Activated CD8-positive, alpha-beta memory T cell treated with anti-CD3 and anti-CD28 coated beads, Interleukin-2, amount 50 U/mL, for 1 hour (primary cell): ENCODE measurements at regions not wholly inside any gene's neighbourhood (a gene's known extent, or its start where the extent isn't known, plus 50 kb on each side); places are given as distances from the start of the nearest gene placed in this dataset.
"Not testable (repeated sequence)": the region's sequence is repeated elsewhere in the genome, so short reads cannot be mapped to it uniquely, and the experiment has no call there.

ENCODE experiments used
- DNase-seq: peaks from one replicate; pipeline ENCODE4 v3.0.0-alpha.2; 2020; ENCODE audit errors: extremely low read depth

DNA sequence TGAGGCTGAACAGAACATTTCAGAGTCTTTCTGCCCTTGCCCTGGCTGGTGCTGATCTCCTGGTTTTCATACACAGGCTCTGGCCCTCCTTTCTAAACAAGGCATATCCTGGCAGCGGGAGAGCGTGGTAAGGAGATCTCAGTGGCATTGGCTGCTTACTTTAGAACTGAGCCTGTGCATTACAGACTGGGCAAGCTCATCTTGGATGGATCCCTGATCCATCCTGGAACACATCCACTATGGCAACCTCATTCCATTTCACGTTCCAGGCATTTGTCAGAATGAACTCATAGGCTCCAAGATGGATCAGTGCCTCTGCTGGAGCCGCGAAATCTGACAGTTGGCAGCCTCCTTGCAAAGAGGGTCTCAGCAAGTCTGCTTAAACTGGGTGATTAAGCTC, 224.5 kb upstream of the PELI2 start:
- DNase-seq = no peak

DNA sequence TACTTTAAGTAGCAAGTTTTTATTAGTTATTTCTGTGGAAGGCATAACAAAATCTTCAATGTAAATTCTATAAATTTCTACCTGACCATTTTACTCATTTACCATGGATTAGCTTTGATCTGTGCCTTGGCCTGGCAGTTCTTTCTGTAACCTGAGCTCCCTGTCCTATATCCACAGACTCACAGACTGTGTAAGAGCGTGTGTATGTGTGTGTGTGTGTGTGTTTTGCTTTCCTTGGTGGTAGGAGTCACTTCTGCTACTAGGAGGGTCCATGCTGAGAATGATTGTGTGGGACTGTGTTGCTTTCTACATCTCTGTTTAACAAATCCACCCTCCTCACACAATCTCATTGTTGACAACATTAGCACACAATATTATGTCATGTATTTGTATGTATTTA, 221.2 kb upstream of the PELI2 start:
- DNase-seq = no peak

DNA sequence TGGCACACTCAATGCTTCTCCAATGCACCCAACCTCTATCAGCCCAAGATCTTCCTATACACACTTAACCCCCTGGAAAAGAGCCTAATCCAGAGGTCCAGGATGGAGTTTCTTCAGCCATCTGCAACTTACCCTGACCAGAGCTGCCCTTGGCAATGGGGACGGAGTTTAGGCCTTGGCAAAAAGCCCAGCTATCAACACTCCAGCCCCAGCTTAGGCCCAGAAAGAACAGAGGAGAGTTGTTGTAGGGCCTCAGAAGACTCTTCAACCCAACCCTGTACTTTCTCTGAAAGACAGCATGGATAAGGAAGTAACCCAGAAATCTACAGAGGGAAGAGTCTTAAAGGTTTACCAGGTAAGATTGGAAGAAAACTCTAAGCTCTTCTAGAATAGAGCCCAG, 219.3 kb upstream of the PELI2 start:
- DNase-seq = no peak

DNA sequence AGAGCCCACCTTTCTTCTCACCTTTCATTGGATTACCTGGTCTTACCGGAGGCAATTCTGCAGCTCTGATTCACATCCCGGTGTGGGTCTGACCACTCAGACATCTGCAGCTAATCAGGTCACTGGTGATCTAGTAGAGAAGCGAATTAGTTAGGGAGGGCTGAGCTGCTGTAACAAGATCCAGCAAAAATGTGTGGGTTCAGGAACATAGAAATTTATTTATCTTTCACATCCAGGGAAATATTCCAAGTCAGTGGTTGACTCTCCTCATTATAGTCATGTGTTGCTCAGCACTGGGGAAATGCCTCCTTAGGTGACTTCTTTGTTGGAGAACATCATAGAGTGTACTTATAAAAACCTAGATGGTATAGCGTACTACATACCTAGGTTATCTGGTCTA, 218.7 kb upstream of the PELI2 start:
- no peak for DNase-seq

DNA sequence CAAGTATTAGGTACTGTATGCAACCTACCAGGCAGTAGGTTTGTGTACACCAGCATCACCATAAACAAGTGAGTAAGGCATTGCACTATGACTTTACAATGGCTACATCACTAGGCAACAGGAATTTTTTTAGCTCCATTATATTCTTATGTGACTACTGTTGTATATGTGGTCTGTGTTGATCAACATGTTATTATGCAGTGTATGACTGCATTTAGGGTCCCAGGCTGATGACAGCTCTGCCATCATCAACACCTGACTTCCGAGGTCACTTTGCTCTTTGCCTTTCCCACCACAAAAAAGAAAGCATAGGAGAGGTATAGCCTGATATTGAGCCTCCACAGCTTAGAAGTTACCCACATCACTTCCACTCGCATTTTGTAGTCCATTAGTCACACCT, 217.5 kb upstream of the PELI2 start:
- DNase-seq = no peak

DNA sequence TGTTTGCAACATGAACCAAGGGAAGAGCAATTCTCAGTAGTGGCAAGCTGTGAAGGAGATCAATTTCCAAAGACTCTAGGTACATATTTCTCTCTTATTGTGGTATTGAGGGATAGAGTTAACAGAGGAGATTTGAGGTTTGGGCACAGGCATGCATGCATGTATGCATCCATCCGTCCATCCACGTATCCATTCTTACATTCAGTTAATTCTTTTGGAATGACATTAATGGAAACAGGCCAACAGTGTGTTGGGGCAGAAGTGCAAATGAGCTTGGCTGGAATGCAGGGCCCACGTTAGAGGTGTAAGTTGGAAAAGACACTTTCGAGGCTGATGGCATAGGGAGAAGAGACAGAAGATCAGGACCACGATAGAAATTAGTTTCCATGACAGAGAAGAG, 216.9 kb upstream of the PELI2 start:
- DNase-seq = no peak

DNA sequence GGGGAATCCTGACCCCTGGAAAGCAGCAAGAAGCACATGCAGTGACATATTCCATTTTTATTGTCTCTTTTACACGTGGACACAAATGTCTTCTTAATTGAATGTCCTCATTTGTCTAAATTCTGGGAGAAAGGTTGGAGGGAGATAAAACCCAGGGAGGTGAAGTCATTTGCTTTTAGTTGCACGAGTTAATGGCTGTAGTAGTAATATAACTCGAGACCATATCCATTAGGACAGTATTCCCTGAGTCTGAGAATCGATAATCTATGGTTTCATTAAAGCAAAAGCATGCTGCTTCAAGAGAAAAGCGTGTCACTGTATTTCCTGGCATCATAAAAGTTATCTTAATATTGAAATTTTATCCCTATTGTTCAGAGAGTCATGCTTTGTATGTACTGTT, 216.0 kb upstream of the PELI2 start:
- DNase-seq = no peak

DNA sequence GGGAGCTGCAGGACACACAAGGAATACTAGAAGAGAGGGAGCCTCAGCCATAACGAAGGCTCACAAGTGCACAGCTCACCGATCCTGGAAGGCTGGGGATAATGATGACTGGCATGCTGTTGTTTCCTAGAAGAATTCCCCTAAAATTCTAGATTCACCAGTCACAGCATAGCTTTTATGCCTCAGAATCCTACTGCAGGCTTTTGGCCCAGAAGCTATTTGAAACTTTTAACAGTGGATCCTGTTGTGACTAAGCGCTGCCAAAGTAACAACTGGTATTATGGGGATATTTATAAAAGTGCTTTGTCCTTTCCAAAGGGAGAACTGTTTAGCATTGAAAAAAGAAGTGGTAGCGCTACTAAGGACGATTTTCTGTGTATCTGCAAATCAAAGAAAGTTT, 214.1 kb upstream of the PELI2 start:
- no peak for DNase-seq

DNA sequence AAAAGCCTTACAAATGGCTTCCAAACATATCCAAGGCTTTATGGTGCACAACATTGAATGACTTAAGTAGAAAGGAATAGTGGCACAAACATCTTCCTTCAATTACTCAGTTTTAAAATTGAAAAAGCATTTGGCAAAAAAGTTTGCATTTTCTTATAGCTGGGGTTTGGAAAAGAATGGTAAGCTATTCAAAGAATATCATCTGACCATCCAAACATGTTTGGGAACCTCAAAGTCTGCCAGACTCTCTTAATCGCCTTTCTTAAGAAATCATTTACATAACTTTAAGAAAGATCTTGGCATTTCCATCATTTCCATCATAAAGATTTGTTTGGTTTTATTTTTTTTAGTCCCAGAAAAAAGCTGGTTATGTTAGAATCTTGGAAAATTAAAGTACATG, 210.1 kb upstream of the PELI2 start:
- DNase-seq = no peak

DNA sequence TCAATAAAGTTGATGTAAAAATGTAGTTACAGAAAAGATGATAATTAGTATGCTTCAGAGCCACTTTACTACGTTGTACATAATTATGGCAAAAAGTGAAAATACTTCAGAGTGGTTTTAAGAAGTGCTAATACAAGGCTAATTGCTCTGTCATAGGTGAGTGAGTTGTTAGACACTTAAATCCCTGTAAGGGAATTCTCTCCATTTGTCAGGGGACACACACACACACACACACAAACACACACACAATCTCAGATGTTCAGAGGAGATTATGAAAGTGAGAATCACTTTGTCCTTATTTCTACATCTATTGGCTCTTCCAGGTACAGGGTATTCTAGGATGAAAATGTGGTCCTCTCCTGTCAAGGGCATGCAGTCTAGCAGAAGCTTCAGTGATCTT, 208.3 kb upstream of the PELI2 start:
- no peak for DNase-seq

DNA sequence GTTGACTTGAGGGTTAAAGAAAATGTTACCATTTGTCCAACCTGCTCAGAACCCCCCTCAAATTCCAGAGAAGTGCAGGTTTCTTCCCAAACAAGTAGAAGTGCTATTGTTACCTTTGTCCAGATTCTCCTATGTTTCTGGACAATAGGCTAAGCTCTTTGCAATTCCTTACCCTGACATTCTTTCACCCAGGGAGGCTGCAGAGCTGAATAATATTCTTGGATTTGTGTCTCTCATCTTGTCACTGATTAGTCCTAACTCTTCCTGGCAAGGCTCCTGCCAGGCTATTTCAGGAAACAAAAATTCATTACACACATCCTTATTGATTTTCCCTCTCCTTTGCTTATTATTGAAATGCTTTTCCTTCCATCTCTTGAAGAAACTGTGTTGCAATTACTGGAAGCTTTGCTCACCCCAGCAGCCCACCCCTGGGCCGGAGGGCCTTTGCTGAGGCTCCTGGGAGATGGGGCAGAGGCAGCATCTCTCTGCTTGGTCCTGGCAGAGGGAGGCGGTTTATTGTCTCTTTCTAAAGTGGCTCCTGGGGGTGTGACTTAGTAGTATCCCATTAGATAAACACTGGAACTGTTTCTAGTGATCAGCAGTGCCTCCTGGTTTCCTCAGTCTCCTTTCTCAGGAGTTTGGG, 207.5 kb upstream of the PELI2 start:
- DNase-seq = no peak

DNA sequence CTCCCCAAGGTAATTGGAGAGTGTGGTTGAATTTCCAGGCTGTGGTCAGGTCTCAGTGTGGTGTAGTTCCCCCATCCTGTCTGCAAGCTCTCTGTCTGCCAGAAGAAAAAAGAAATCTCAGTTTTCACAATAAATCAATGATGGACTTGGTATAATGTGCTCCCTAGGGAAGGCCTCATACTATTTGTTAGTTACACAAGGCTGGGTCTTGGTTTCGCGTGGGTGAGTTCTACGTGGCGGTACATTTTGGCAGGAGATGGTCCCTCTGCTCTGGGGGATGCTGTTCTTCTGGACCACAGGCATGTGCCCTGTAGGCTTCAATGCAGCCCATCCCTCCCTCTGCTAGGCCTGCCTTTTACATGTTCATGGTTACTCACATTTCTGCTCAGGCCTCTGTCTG, 206.4 kb upstream of the PELI2 start:
- DNase-seq = no peak

DNA sequence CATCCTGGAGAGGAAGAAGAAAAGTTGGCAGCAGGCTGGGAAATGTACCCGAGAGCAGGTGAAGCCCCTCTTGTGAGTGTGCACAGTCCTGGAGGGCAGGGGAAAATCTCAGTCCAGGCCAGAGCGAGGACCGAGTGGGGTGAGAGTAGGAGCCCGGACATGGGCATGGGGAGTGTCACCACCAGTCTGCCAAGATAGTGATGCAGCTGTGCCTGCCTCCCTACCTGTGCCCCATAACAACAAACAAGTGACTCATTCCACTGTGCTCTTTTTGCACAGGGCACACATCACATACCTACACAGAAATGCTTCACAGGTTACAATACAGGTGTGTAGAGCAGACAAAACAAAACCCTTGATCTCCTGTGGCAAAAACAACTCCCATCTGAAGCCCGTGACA, 205.9 kb upstream of the PELI2 start:
- no peak for DNase-seq

DNA sequence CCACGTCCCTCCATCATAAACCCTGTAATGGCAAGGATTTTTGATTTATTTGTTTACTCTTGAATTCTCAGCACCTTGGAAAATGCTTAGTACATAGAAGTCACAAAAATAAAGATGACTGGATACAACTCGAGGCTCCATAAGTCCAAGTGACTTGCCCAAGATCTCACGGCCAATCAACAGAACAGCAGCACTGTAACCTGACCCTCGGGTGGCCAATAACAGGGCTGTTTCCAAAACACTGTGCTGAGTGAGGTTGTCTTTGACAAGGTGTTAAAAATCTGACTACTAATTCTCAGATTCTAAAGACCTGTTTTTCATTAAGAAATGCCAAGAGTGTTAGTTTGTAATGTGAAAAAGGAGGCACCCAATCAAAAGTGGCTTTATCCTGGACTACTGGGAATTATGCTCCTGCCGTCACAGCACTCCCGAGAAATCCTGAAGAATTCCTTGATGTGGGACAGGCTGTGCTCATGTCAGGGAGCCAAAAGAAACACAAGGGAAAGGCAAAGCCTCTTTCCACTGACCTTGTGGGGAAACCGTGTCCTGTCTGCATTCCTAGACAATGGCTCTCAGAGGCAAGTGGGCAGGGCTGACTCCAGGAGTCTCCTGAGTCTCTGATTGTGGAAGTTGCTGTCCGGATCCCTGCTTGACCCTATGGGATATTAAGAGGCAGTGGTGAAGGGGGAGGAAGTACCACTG, 204.7 kb upstream of the PELI2 start:
- no peak for DNase-seq

DNA sequence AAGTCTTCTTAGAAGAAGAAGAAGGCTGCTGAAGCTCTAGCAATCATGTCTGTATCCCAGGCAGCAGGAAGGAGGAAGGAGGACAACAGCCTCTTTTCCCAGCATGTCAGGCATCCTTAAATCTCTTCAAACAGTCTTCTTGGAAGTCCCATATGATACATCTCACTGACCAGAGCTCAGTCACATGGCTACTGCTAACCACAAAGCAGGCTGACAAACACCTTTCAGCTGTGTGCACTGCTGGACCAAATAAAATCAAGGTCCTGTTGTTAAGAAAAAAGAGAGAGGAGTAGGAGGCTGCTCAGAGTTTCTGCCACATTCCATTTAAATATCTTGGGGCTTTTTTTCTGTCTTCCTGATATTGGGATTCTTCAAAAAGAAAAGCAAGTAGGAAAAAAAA, 203.4 kb upstream of the PELI2 start:
- DNase-seq = no peak

DNA sequence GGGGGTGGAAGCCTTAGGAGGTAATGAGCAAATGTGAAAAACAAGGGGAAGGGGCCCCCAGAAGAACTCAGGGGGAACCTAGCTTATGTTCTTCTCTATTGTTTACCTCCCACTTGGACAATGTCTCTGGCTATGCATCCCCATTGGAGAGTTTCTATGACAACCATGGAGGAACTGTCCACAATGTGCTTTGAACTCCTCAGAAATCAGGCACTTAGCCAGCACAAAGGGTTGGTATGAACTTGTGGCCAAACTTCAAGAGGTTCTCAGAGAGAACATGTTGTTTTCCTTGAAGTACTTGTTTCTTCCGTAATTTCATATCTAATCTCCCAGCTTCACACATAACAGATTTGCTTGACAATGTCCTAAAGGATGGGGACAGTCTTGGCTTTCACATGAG, 202.8 kb upstream of the PELI2 start:
- DNase-seq = no peak

DNA sequence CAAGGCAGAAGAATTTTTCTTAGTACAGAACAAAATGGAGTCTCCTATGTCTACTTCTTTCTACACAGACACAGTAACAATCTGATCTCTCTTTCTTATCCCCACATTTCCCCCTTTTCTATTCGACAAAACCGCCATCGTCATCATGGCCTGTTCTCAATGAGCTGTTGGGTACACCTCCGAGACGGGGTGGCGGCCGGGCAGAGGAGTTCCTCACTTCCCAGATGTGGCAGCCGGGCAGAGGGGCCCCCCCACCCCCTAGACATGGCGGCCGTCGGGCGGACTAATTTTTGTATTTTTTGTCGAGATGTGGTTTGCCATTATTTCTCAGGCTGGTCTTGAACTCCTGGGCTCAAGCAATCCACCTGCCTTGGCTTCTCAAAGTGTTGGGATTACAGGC, 198.4 kb upstream of the PELI2 start:
- not testable (repeated sequence) for DNase-seq

DNA sequence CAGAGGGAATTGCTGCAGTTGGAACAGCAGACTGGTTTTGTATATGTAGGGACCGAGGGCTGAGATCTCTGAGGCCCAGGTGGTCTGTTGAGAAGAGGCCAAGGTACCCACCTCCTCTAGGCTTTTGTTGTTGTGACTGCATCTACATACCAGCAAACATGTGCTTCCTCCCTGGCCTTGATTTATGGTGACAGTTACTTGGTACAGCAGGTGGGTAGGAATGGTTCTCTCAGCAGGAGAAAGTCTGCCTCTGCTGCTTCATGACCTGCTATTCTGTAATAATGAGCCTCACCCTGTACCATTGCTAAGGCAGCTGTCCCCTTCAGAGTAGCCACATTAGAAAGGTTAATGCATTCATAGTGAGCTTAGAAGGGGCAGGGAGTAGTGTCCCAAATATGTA, 196.7 kb upstream of the PELI2 start:
- DNase-seq = no peak

DNA sequence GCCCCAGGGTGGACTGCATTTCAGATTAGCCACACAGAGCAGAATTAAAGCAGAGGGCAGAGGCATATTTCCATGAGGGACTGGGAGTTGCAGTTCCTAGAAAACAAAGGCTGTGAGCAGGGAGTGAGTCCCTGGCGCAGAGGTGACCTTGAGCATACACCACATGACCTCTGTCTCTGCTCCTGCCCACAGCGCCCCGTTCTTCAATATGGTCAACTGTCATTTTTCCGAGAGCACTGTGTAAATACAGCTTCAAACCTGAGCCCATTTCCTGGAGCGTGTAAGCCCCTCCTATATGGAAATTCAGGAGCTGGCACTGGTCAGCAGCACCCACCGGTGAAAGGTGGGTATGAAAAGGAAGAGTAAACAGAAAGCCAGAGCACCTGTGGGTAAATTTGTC, 192.2 kb upstream of the PELI2 start:
- no peak for DNase-seq

DNA sequence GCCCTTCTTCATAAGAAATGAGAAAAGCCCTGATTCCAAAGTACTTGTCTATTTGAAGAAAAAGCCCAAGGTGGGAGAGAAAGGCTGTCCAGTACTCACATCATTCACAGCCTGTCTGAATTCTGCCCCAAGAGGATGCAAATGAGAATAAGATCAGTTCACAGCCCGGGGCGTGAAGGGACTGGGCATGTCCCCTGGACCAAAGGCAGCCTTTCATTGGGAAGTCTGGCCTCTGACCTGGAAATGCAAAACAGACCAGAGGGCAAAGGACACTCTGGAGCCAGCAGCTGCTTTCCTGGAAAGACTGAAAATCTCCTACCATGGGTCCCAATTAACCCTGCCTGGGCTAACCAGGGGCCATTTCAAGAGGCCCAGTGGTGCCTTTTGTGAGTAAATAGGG, 191.2 kb upstream of the PELI2 start:
- DNase-seq = no peak

DNA sequence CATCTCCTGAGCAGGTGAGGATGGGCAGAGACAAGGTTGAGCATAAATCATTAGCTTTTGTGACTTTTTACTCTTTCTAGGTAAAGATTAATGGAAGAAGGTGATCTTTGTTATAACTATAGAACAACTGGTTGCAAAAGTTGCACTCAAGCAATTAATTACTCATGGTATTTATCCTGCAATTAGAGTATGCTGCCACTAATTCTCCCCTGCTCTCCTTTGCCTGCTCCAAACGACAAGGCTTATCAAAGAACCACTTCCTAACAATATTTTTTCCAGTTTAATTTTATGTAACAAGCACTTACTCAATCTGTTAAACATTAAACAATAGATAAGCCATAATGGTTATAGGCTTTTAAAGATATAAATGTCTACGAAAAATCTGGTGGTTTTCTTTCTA, 189.9 kb upstream of the PELI2 start:
- no peak for DNase-seq

DNA sequence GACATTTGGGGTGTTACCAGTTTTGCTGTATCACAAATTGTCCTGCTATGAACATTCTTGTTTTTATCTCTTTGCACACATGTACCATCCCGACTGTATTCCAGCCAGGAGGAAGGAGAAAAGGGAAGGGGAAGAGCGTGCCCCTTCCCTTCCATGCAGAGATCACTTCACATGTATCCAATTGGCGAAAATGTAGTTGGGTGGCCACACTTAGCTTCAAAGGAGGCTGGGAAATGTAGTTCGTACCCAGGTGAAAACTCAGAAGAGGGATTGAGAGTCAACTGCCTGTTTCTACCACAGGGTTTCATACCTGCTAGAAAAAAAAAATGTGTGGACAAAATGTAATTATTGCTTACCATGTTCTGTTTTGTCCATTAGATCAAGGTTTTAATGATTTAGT, 189.1 kb upstream of the PELI2 start:
- no peak for DNase-seq

DNA sequence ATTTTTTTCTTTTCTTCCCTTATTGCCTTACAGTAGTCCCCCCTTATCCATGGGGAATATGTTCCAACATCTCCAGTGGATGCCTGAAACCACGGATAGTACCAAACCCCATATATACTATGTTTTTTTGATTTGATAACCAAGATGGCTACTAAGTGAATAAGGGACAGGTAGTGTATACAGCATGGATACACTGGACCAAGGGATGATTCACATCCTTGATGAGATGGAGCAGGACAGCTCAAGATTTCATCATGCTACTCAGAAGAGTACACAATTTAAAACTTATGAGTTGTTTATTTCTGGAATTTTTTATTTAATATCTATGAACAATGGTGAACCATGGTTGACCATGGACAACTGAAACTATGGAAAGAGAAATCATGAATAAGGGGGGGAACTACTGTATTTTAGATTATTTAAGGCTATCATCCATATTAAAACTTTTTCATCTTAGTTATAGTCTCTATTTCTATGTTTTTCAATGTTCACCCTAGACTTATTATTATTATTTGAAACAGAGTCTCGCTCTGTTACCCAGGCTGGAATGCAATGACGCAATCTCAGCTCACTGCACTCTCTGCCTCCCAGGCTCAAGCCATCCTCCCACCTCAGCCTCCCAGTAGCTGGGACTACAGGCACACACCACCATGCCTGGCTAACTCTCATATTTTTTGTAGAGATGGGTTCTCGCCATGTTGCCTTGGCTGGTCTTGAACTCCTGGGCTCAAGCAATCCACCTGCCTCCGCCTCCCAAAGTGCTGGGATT, 188.0 kb upstream of the PELI2 start:
- no peak for DNase-seq
